Hematopoietic multipotent progenitor cell (in vitro differentiated cells): ENCODE measurements at regions not wholly inside any gene's neighbourhood (a gene's known extent, or its start where the extent isn't known, plus 50 kb on each side); places are given as distances from the start of the nearest gene placed in this dataset.
"Not testable (repeated sequence)": the region's sequence is repeated elsewhere in the genome, so short reads cannot be mapped to it uniquely, and the experiment has no call there.

ENCODE experiments used
- DNase-seq, 3 donors: peaks; one replicate each; pipeline ENCODE4 v3.0.0-alpha.2; 2011 to 2015; ENCODE audit warnings: low read depth in 2 of 3, low spot score in 2 of 3

DNA sequence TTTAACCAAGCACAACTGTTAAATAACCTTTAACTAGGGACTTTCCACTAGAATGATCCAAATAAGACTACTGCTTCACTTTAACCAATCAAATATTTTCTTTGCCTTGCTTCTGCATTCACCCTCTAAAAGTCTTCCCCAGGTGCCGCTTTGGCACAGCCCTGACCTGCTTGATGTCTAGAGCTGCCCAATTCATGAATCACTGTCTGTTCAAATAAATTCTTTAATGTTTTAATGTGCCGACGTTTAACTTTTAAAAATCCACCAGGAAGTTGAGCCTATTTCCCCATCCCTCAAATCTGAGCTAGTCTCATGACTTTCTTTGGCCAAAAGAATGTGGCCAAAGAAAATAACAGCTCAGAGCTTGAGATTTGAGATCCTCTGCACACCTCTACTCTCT lies 277.8 kb upstream of the SOX9 start:
- no peak for DNase-seq

DNA sequence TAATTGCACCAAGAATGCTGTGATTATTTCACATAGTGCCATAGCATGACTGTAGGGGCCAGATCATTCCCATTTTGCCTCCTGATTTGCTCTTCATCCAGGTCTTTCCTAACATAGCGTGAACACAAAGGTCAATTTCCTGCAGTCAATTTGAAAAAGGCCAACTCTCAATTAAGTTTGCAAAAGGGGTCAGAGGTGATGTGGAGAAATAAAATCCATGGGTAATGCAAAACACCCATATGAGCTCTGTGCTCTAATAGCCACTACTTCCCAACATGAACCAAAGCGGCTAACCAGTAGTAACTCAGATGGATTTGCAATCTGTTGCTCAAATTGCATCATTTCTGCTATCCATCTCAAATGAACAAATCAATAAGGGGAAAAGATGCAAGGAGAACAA lies 275.5 kb upstream of the SOX9 start:
- no peak for DNase-seq

DNA sequence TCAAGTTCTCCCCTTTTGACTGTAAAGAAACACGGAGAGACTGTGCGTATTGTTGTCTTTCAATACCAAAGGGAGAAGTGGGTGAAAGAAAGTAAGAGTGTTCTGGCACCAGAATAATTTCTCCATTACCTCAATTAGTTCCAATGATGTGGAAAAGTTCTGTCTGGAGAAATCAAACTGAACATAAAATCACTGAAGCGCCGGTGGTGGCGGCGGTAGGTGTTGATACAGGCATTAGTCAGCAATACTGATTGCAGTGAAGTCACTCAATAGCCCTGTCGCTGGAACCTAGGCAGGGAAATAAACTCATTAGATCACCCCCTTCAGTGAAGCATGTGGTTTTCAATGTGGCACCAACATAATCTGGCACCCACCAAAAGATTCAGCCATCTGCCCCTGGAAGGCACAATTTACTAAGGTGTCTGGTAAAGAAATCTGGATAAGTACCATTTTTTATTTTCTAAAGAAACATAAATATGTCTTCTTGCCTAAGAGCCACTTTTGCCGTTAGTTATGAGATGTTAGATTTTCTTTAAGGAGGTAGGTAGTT lies 274.2 kb upstream of the SOX9 start:
- DNase-seq, result no peak

DNA sequence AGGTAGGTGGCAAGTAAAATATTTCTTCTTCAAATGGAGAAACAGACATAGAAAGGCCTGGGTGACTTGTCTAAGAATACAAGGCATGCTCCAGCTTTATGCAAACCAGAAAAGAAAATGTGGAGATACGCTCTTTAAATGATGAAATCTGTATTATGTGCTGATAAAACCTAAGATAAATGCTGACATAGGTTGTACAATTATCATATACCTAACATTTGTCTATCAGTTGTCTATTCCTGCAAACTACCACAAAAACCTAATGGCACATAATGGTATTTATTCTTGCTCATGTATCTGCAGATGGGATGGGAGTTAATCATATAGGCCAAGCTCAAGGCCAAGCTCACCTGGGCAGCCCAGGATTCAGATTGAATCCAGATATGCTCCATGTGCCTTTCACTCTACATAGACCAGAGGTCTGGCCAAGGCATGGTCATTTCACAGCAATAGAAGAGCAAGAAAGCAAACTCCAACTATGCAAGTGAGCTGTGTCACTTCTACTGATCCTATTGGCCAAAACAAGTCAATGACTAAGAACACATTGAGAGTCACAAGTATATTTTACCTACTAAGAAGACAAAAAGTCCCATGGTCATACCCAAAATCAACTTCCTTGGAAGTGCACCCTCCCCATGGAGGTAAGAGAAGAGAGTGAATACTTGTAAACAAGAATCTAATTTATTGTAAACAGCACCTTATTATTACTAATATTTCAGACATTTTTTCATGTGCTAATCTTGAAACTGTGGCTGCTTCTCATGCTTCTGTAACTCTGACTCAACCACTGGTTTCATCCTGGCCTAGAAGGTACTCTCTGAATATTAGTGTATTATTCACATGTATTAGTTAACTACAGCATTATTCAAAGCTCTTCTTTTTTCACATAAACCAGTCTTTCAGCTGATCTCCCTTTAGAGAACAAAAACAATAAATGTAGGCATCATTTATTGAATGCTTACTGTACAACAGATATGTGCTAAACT lies 270.7 kb upstream of the SOX9 start:
- DNase-seq, result no peak

DNA sequence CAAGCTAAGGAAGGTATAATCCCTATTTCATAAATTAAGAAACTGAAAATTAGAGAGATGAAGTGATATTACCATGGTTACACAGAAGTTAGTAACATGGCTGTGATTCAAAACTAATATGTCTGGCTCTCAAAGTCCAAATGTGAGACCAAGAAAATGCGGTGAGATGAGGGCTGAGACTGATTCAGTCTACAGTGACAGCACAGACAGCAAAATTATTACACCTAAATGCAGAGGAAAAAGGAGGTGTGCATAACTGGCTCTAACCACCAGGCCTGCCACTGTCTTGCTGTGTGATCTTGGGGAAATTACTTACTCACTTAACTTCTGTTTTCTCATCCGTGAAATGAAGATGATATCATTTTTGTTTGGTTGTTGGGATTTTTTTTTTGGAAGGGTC lies 270.0 kb upstream of the SOX9 start:
- DNase-seq, result no peak

DNA sequence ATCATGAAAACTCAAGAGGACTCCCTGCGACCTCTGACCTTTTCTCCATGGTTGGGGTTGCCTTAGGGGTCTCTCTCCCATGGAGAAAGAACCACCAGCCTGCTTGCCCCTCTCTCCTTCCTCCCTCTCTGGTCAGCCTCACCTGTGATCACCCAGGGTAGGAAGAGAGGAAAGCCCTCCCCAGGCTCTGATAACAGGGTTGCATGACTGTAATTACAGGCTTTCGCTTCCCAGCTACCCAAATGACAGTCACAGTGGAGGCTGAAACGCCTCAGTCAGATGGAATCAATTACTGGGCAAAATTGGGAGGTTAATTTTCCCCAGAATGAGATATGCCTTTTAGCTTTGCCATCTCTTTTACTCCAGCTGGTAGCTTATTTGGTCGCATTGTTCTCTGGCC lies 265.8 kb upstream of the SOX9 start:
- no peak for DNase-seq

DNA sequence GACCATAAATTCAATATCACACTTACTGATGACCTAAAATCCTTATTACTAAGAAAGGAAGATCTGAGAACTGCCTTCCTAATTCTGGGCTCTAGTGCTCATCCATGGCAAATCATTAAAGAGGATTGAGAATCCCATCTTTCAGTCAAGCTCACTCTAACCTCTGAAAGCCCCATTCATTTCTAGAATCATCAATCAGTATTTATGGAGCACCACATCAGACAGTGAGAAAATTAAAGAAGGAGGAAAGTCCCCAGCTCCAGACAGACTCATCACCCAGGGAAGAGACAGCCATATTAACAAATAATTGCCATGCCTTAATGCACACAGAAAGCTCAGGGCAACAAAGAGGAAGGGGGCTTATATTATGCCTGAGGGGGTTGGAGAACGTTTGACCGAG lies 256.1 kb upstream of the SOX9 start:
- no peak for DNase-seq

DNA sequence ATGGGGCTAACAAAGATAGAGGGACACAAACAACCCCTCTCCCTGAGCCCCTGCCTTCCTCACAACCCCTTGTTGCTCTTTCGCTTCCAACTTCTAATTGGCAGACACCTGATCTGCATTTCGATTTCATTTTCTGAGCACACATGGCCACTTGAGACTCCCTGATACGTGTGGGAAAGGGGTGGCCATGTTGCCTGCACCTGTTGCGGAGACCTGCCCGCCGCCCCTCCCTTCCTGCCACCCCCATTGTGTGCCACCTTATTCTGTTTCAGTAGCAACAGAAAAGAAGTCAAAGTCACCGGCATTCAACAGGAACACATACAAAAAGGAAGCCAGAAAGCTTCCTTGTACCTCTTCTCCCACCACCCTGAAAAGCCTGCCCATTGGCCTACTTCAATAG lies 254.7 kb upstream of the SOX9 start:
- no peak for DNase-seq

DNA sequence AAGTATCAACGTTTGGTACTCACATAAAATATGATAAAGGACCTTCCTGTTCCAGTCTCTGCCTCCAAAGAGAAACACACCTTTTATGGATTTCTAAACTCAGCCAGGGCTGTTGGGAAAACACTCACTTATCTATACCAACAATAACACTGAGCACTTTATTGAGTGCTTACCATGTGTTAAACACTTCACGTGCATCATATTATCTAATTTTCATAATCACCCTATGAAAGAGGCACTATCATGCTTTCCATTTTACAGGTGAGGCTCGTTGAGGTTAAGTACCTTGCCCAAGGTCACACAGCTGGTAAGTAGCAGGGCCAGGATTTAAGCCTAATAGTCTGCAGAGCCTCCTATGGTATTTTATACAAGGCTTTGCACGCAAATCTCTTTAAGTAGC lies 251.5 kb upstream of the SOX9 start:
- no peak for DNase-seq

DNA sequence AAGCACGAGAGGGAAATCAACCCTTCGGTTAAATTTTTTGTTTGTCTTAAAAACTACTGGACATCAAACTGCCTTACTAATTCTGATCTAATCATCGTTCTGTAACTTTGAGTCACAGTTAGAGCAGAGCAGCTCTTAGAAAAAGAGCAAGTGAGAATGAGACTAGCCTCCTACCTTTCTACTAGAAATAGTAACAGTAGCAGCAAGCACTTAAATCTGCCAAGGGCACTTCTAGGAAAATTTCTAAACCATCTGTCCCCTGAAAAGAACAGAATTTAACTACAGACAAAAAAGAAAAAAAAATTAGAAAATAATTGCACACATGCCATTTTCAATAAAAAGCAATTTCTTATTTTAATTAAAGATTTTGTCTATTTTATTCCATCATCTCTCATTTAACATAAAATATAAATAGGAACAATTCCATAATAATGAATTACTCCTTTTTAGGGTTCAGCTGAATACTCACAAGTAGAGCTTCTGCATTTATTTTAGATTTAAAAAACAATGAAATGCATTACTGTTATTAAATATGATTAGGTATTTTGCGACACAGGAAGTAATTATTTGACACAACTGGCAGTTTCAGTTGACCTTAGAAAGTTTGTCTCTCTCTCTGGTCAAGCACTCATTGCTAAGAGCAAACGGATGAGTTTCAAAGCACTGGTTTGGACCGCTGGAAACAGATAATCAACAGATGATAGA lies 250.8 kb upstream of the SOX9 start:
- no peak for DNase-seq

DNA sequence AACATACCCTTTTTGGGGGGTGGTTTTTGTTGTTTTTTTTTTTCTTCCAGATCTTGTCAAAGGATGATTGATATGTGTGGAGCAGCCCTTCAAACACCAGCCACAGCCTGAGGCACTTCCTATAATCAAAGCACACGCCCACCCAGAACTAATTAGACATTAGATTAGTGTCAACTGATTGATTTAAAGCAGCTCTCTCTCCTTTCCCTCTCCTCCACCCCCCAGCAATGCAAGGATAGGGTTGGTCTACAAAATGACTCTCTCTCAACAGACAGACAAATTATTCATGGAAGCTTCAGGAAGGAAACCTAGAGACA lies 250.3 kb upstream of the SOX9 start:
- no peak for DNase-seq

DNA sequence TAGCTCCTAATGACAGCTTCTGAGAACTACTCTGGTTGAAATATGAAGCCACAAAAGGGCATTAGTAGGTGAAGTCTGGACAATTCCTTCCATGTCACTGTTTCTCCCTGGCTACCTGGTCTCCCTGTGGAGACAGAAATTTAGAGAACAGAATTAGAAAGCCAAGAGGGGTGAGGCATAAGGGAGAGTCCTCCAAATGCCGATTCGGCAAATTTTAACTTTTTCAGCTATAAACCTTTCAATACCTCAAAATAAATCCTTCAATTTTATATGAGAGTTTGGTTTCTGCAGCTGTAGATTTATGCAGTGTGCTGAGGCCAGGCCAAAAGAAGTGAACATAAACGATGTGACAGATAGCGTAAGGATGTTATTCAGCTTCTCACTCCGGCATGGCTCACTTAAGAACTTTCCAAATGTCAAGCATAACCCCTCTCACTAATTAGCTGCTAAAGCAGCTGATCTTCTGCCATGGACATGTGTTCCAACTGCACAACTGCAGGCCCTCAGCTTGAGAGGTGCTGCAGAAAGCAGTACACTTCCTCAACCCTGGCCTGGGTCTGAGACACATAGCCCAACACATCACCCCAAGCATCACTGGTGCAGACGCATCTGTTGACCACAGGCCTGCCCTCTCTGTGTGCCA lies 247.9 kb upstream of the SOX9 start:
- no peak for DNase-seq

DNA sequence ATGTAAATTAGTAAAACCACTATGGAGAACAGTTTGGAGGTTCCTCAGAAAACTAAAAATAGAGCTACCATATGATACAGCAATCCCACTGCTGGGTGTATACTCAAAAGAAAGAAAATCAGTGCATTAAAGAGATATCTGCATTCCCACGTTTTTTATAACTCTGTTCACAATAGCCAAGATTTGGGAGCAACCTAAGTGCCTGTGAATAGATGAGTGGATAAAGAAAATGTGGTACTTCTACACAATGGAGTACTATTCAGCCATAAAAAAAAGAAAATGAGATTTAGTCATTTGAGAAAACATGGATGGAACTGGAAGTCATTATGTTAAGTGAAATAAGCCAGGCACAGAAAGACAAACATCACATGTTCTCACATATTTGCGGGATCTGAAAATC lies 246.0 kb upstream of the SOX9 start:
- DNase-seq, result not testable (repeated sequence)

DNA sequence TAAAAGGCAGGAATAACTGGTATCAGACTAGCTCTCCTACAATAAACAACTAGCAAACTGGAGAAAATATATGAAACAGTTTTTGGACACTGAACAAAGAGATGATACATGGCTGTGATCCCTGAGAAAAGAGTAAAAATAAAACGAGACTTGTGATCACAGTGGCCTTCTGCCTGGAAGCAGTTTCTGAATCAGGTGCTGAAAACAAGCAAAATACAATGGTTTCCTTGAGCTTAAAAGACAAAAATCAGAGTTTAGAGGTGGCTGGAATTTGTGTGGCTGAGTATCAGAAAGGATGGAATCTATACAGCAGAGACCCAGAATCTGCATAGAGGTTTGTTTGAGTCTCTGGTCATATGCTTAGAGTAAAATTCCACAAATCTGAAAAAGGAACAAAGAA lies 242.5 kb upstream of the SOX9 start:
- DNase-seq, result no peak

DNA sequence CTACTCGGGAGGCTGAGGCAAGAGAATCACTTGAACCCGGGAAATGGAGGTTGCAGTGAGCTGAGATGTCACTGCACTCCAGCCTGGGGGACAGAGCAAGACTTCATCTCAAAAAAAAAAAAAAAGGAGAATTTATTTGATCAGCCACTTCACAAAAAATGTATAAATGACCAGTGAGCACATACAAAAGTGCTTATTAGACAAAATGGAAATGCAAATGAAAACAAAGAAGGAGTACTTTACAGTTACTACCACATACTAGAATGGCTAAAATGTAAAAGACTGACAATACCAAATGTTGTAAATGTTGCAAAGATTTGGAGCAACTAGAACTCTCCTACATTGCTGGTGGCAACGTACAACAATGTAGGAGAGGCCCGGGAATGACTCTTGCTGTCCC lies 241.8 kb upstream of the SOX9 start:
- DNase-seq, result no peak

DNA sequence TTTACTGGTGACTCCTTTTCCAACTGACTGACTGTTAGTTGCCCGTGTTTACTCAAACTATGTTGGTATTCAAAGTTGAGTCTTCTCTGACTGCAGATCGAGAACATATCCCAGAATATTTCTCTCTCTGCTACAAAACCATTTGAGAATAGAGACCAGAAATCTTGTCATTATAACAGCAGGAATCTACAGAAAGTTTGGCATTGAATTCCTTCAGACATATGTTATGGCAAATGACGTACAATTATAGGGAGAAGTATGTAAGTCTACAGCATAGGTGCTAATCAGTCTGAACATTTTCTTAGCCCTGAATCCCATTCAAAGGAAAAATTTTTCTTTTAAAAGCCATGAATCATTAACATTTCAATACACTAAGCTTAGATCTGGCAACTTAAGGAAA lies 239.8 kb upstream of the SOX9 start:
- no peak for DNase-seq

DNA sequence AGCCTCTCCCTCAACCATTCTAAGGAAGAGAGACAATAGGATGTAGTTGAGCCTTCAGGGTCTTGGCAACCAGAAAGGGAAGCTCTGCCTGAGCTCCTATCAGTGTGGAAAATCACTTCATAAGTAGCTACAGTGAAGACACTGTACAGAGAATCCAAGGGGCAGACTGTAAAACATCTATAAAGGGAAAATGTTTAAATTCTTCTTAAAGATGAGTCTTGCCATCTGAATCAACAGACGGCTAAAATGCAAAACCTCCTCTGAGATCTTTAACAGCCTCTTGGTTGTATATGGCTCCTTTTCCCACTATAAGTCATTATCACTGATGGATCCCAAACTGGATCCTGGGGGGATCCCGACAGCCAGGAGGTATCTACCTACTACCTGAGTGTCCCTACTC lies 239.2 kb upstream of the SOX9 start:
- DNase-seq, result no peak

DNA sequence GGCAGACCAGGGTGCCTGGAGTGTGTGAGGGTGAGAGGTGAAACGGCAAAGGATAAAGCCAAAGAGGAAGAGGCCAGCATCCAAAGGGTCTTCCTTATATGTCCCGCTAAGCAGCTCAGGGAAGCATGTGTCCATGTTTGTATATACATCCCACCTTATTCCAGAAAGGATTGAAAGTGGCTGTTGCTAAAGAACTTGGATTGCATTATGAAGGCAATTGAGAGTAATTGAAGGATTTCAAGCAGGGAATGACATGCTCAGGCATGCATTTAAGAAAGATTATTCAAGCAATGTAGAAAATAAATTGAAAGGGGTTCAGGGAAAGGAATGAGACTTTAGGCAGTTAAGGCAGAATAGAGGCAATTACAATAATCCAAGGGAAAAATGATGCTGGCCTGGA lies 237.6 kb upstream of the SOX9 start:
- no peak for DNase-seq

DNA sequence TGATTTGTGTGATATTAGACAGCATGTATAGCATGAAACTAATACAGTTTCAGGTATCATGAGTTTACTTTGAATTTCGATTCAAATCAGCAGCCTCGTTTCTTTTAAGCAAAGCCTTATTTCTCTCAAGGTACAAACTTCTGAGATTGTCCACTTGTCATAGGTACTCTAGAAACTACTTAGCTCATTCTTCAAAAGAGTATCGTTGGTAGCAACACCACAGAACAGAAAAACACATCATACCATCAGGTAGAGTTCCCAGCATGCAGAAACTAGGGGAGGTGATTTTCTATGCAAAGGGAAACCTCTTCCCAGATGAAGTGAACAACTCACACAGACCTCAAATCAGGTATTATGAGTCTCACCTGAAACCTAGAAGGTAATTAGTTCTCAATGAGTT lies 237.0 kb upstream of the SOX9 start:
- DNase-seq, result no peak

DNA sequence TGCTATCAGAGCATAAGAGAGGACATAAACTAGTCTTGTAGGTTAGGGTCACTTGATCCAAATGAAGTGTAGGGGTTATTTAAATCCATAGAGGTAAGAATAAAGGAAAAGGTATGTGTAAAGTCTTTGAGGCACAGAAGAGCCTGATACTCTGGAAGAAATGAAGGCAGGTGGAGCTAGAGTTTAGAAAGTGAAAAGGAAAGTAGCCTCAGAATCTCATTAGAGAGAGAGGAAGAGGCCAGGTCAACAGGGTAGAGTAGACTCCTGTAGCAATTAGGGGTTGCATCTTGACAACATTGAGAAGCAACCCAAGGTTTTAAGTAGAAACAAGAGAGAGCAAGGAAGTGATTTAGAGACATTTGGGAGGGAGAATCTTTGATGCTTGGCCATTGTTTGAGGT lies 235.2 kb upstream of the SOX9 start:
- DNase-seq, result no peak

DNA sequence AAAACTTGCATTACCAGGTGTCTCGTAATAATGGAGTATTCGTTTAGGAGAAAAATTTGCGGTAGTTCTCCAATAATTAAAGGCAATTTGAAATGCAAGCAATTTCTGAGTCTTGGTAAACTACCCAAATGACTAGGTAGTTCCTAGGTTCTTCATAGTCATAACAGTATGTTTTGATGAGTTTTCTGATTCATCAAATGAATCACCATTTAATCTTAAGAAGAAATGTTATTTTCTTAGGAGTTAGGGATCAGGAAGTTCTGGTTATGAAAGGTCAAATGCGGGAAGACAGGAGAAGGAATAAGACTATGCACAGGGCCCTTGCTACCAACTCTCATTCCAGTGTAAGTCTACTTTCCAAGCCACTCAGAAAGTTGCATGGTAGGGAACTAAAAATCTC lies 221.5 kb upstream of the SOX9 start:
- DNase-seq, result no peak
